CD4-positive, CD25-positive, alpha-beta regulatory T cell (primary cell): ENCODE measurements at regions not wholly inside any gene's neighbourhood (a gene's known extent, or its start where the extent isn't known, plus 50 kb on each side); places are given as distances from the start of the nearest gene placed in this dataset.

Source experiments
- ATAC-seq, 2 donors: fragments of 150-1000 bp; cut with Tn5 transposase; one replicate each; pipeline ENCODE4 v1.10.0; 2021; ENCODE audit warnings: low read depth in 2 of 2, moderate number of reproducible peaks in 2 of 2, moderate library complexity in 1 of 2
- DNase-seq, 3 donors: peaks; one replicate each; pipeline versions ENCODE4 v3.0.0 to v3.0.0-alpha.2; 2012 to 2022; ENCODE audit warnings: mixed read lengths in 1 of 3
- H3K27ac ChIP-seq: one replicate; pipeline ENCODE4 v1.7.0; 2013; ENCODE audit warnings: mild to moderate bottlenecking, low read length; ENCODE audit not compliant: insufficient read depth, poor library complexity, severe bottlenecking
- H3K27me3 ChIP-seq: one replicate; pipeline ENCODE4 v1.7.0; 2013; ENCODE audit warnings: low read length; ENCODE audit not compliant: control insufficient read depth, insufficient read depth
- H3K36me3 ChIP-seq: one replicate; pipeline ENCODE4 v1.7.0; 2013; ENCODE audit warnings: mild to moderate bottlenecking, low read length, moderate library complexity; ENCODE audit not compliant: control insufficient read depth, insufficient read depth
- H3K4me1 ChIP-seq: 2 replicates; pipeline ENCODE4 v1.7.0; 2013; ENCODE audit warnings: mild to moderate bottlenecking, low read length; ENCODE audit not compliant: insufficient read depth, control insufficient read depth, poor library complexity, severe bottlenecking
- H3K4me3 ChIP-seq: one replicate; pipeline ENCODE4 v1.7.0; 2013; ENCODE audit warnings: low read depth, mild to moderate bottlenecking, low read length, moderate library complexity
- H3K9me3 ChIP-seq, 2 experiments: 1 replicate in 1 of 2; 2 replicates in 1 of 2; pipeline ENCODE4 v1.7.0; 2013; ENCODE audit warnings: low read length in 2 of 2, mild to moderate bottlenecking in 1 of 2, moderate library complexity in 1 of 2; ENCODE audit not compliant: control insufficient read depth in 2 of 2
- H3K27ac Mint-ChIP-seq, 3 donors: one replicate each; pipeline ENCODE4 v1.8.0; 2020 to 2022; ENCODE audit warnings: mild to moderate bottlenecking in 3 of 3, mixed read lengths in 3 of 3, moderate library complexity in 2 of 3
- H3K27me3 Mint-ChIP-seq: one replicate; pipeline ENCODE4 v1.8.0; 2022; ENCODE audit warnings: mild to moderate bottlenecking, mixed read lengths
- H3K36me3 Mint-ChIP-seq: one replicate; pipeline ENCODE4 v1.8.0; 2020; ENCODE audit warnings: mixed read lengths
- H3K4me1 Mint-ChIP-seq, 4 donors: one replicate each; pipeline ENCODE4 v1.8.0; 2020 to 2022; ENCODE audit warnings: mixed read lengths in 4 of 4, mild to moderate bottlenecking in 1 of 4
- H3K4me3 Mint-ChIP-seq, 4 donors: one replicate each; pipeline ENCODE4 v1.8.0; 2020 to 2022; ENCODE audit warnings: mild to moderate bottlenecking in 4 of 4, mixed read lengths in 4 of 4, moderate library complexity in 3 of 4
- H3K9me3 Mint-ChIP-seq, 7 donors: one replicate each; pipeline ENCODE4 v1.8.0; 2020 to 2022; ENCODE audit warnings: mixed read lengths in 7 of 7, mild to moderate bottlenecking in 3 of 7, moderate library complexity in 2 of 7

GRCh38 chr15:69666441-69666882 is 213.8 kb downstream of the RPLP1 start:
- H3K36me3 ChIP-seq, result no peaks in the 10 kb centered on the region
- H3K27me3 ChIP-seq, result no peaks in the 10 kb centered on the region
- DNase-seq, result peak in 1 of 3 donors; percentile 9
- Mint-ChIP-seq H3K4me3 (no peak overlapping the region), H3K4me1 (peaks cover 0 to 35% (median 5%) of the 10 kb centered on the region in 4 donors), H3K27ac (peak overlapping the region in 2 of 3 donors; percentile 10 to 75), H3K36me3 (no peaks in the 10 kb centered on the region), H3K9me3 (no peaks in the 10 kb centered on the region), H3K27me3 (peaks cover 4% of the 10 kb centered on the region)
- no peaks in the 10 kb centered on the region for H3K9me3 ChIP-seq
- no peak overlapping the region for H3K4me3 ChIP-seq
- H3K27ac ChIP-seq, result no peak overlapping the region
- peaks cover 10% of the 10 kb centered on the region for H3K4me1 ChIP-seq
- ATAC-seq, result peak; percentile 9 to 36

GRCh38 chr15:69666921-69667811 is 214.5 kb downstream of the RPLP1 start:
- no peak overlapping the region for H3K27ac ChIP-seq
- Mint-ChIP-seq H3K36me3 (no peaks in the 10 kb centered on the region), H3K9me3 (no peaks in the 10 kb centered on the region), H3K4me3 (no peak overlapping the region), H3K27me3 (peaks cover 6% of the 10 kb centered on the region), H3K4me1 (peaks cover 0 to 35% (median 5%) of the 10 kb centered on the region in 4 donors), H3K27ac (peak overlapping the region in 1 of 3 donors; percentile 75)
- no peak for ATAC-seq
- H3K4me1 ChIP-seq, result peaks cover 10% of the 10 kb centered on the region
- DNase-seq, result no peak
- no peaks in the 10 kb centered on the region for H3K27me3 ChIP-seq
- no peak overlapping the region for H3K4me3 ChIP-seq
- no peaks in the 10 kb centered on the region for H3K9me3 ChIP-seq
- H3K36me3 ChIP-seq, result no peaks in the 10 kb centered on the region

- H3K4me3 Mint-ChIP-seq, result no peak overlapping the region
- Histone ChIP-seq H3K36me3 (no peaks in the 10 kb centered on the region), H3K4me3 (no peak overlapping the region), H3K9me3 (no peaks in the 10 kb centered on the region), H3K4me1 (peaks cover 10% of the 10 kb centered on the region), H3K27me3 (no peaks in the 10 kb centered on the region), H3K27ac (no peak overlapping the region)
- H3K36me3 Mint-ChIP-seq, result no peaks in the 10 kb centered on the region
- peak overlapping the region in 1 of 3 donors; percentile 42 for H3K27ac Mint-ChIP-seq
- H3K9me3 Mint-ChIP-seq, result no peaks in the 10 kb centered on the region
- peaks cover 0 to 35% (median 5%) of the 10 kb centered on the region in 4 donors for H3K4me1 Mint-ChIP-seq
- H3K27me3 Mint-ChIP-seq, result peaks cover 4% of the 10 kb centered on the region
- DNase-seq (no peak), ATAC-seq (no peak)
Measured at GRCh38 chr15:69668039-69668705, 215.6 kb downstream of the RPLP1 start.

- no peaks in the 10 kb centered on the region for H3K36me3 Mint-ChIP-seq
- peaks cover 0 to 35% (median 5%) of the 10 kb centered on the region in 4 donors for H3K4me1 Mint-ChIP-seq
- Histone ChIP-seq H3K4me3 (no peak overlapping the region), H3K27ac (no peak overlapping the region), H3K36me3 (no peaks in the 10 kb centered on the region), H3K9me3 (no peaks in the 10 kb centered on the region), H3K4me1 (peaks cover 10% of the 10 kb centered on the region), H3K27me3 (no peaks in the 10 kb centered on the region)
- peak overlapping the region in 1 of 3 donors; percentile 35 for H3K27ac Mint-ChIP-seq
- H3K9me3 Mint-ChIP-seq, result no peaks in the 10 kb centered on the region
- no peak overlapping the region for H3K4me3 Mint-ChIP-seq
- ATAC-seq (peak; percentile 27 to 38), DNase-seq (peak in 1 of 3 donors; percentile 28)
- peaks cover 4% of the 10 kb centered on the region for H3K27me3 Mint-ChIP-seq
Measured at GRCh38 chr15:69668963-69669362, 216.3 kb downstream of the RPLP1 start.

GRCh38 chr15:69669446-69669845 is 216.8 kb downstream of the RPLP1 start:
- Mint-ChIP-seq H3K4me3 (no peak overlapping the region), H3K9me3 (no peaks in the 10 kb centered on the region), H3K36me3 (no peaks in the 10 kb centered on the region), H3K4me1 (peaks cover 0 to 35% (median 5%) of the 10 kb centered on the region in 4 donors), H3K27me3 (peaks cover 4% of the 10 kb centered on the region), H3K27ac (peak overlapping the region in 1 of 3 donors; percentile 59)
- Histone ChIP-seq H3K27me3 (no peaks in the 10 kb centered on the region), H3K36me3 (no peaks in the 10 kb centered on the region), H3K4me1 (peaks cover 10% of the 10 kb centered on the region), H3K27ac (no peak overlapping the region), H3K9me3 (no peaks in the 10 kb centered on the region), H3K4me3 (no peak overlapping the region)
- DNase-seq (no peak), ATAC-seq (no peak)

- Mint-ChIP-seq H3K36me3 (no peaks in the 10 kb centered on the region), H3K27ac (no peak overlapping the region), H3K4me1 (peaks cover 0 to 15% (median 4%) of the 10 kb centered on the region in 4 donors), H3K9me3 (peaks cover 0 to 3% (median 0%) of the 10 kb centered on the region in 7 donors), H3K4me3 (no peak overlapping the region), H3K27me3 (peaks cover 20% of the 10 kb centered on the region)
- no peaks in the 10 kb centered on the region for H3K9me3 ChIP-seq
- ATAC-seq (no peak), DNase-seq (no peak)
- no peak overlapping the region for H3K27ac ChIP-seq
- H3K4me3 ChIP-seq, result no peak overlapping the region
- peaks cover 10% of the 10 kb centered on the region for H3K4me1 ChIP-seq
- peaks cover 4% of the 10 kb centered on the region for H3K27me3 ChIP-seq
- H3K36me3 ChIP-seq, result no peaks in the 10 kb centered on the region
Measured at GRCh38 chr15:69673291-69673881, 220.8 kb downstream of the RPLP1 start.

- Histone ChIP-seq H3K27me3 (peaks cover 6% of the 10 kb centered on the region), H3K36me3 (no peaks in the 10 kb centered on the region), H3K27ac (no peak overlapping the region), H3K4me3 (no peak overlapping the region), H3K9me3 (no peaks in the 10 kb centered on the region), H3K4me1 (no peaks in the 10 kb centered on the region)
- peak overlapping the region in 1 of 3 donors; percentile 20 for H3K27ac Mint-ChIP-seq
- peaks cover 0 to 11% (median 3%) of the 10 kb centered on the region in 4 donors for H3K4me1 Mint-ChIP-seq
- H3K27me3 Mint-ChIP-seq, result peaks cover 28% of the 10 kb centered on the region
- H3K9me3 Mint-ChIP-seq, result peaks cover 0 to 3% (median 0%) of the 10 kb centered on the region in 7 donors
- no peak for DNase-seq
- no peak overlapping the region for H3K4me3 Mint-ChIP-seq
- ATAC-seq, result no peak
- no peaks in the 10 kb centered on the region for H3K36me3 Mint-ChIP-seq
Measured at GRCh38 chr15:69675731-69676130, 223.1 kb downstream of the RPLP1 start.
